HL-60 (cell line): ENCODE measurements at regions not wholly inside any gene's neighbourhood (a gene's known extent, or its start where the extent isn't known, plus 50 kb on each side); places are given as distances from the start of the nearest gene placed in this dataset.

Source experiments
- DNase-seq, 2 experiments: peaks; one replicate each; pipeline ENCODE4 v3.0.0-alpha.2; 2010 to 2020; ENCODE audit warnings: low read depth in 1 of 2, low spot score in 1 of 2
- H3K27ac ChIP-seq: fragments of 250-450 bp; sonication (Bioruptor Pico); replicated peaks from 2 replicates; pipeline ENCODE4 v1.5.1; 2020; ENCODE audit warnings: mild to moderate bottlenecking, moderate library complexity
- H3K27me3 ChIP-seq: fragments of 250-450 bp; sonication (Bioruptor Pico); 2 replicates; pipeline ENCODE4 v1.5.1; 2021; ENCODE audit warnings: mild to moderate bottlenecking, moderate library complexity; ENCODE audit not compliant: insufficient read depth, poor library complexity, severe bottlenecking
- H3K4me3 ChIP-seq: replicated peaks from 2 replicates; pipeline ENCODE4 v1.5.1; 2011; ENCODE audit warnings: mild to moderate bottlenecking, control low read depth, low read length; ENCODE audit not compliant: insufficient read depth
- CTCF ChIP-seq: IDR thresholded peaks from one replicate; pipeline ENCODE4 v1.5.1; 2011; ENCODE audit warnings: low read length, control low read depth, inconsistent platforms; ENCODE audit not compliant: insufficient read depth
- GABPA ChIP-seq: IDR thresholded peaks from 2 replicates; pipeline ENCODE4 v1.6.1; 2012; ENCODE audit warnings: low read depth
- POLR2AphosphoS5 ChIP-seq: IDR thresholded peaks from 2 replicates; pipeline ENCODE4 v1.6.1; 2012; ENCODE audit warnings: low read depth
- REST ChIP-seq: IDR thresholded peaks from 2 replicates; pipeline ENCODE4 v1.6.1; 2012; ENCODE audit warnings: low read depth; ENCODE audit not compliant: insufficient replicate concordance
- SPI1 ChIP-seq: IDR thresholded peaks from 2 replicates; pipeline ENCODE4 v1.6.1; 2012; ENCODE audit warnings: low read depth, mild to moderate bottlenecking, borderline replicate concordance

- no peak for TF ChIP-seq REST
- no peak for TF ChIP-seq SPI1
- no peak for TF ChIP-seq GABPA
- TF ChIP-seq CTCF, result no peak
- TF ChIP-seq POLR2AphosphoS5, result no peak
- Histone ChIP-seq H3K4me3 (no peak overlapping the region), H3K27me3 (peaks cover 4% of the 10 kb centered on the region), H3K27ac (no peak overlapping the region)
- DNase-seq, result no peak
Measured at GRCh38 chr4:138669479-138670315, 345.9 kb upstream of the NOCT start.

- Histone ChIP-seq H3K4me3 (no peak overlapping the region), H3K27ac (no peak overlapping the region)
- TF ChIP-seq POLR2AphosphoS5 (no peak), CTCF (no peak), SPI1 (no peak), REST (no peak)
Measured at GRCh38 chr4:138668309-138668708, 347.3 kb upstream of the NOCT start.

GRCh38 chr4:138666366-138666765, 349.2 kb upstream of the NOCT start:
- Histone ChIP-seq H3K27me3 (no peaks in the 10 kb centered on the region), H3K27ac (no peak overlapping the region), H3K4me3 (no peak overlapping the region)
- TF ChIP-seq GABPA (no peak), REST (no peak), CTCF (no peak), SPI1 (no peak), POLR2AphosphoS5 (no peak)
- DNase-seq, result no peak

More at GRCh38 chr4:138668309-138668708, 347.3 kb upstream of the NOCT start:
- no peak for DNase-seq
- peaks cover 4% of the 10 kb centered on the region for H3K27me3 ChIP-seq
